Fibroblast of skin of scalp (primary cell): ENCODE measurements at regions not wholly inside any gene's neighbourhood (a gene's known extent, or its start where the extent isn't known, plus 50 kb on each side); places are given as distances from the start of the nearest gene placed in this dataset.
"Not testable (repeated sequence)": the region's sequence is repeated elsewhere in the genome, so short reads cannot be mapped to it uniquely, and the experiment has no call there.

Experiments
- DNase-seq: peaks from one replicate; pipeline ENCODE4 v3.0.0-alpha.2; 2013

- DNase-seq, result no peak
Measured at GRCh38 chr7:12007576-12007975, 175.6 kb upstream of the THSD7A start.

GRCh38 chr7:12013983-12014382, 182.0 kb upstream of the THSD7A start:
- DNase-seq, result no peak

GRCh38 chr7:12016439-12016838, 184.4 kb upstream of the THSD7A start:
- DNase-seq, result no peak

- no peak for DNase-seq
Measured at GRCh38 chr7:12017046-12017445, 185.0 kb upstream of the THSD7A start.

- not testable (repeated sequence) for DNase-seq
Measured at GRCh38 chr7:12022011-12022410, 189.1 kb upstream of the TMEM106B start.

- peak; percentile 7 for DNase-seq
Measured at GRCh38 chr7:12025246-12025645, 185.8 kb upstream of the TMEM106B start.

- peak; percentile 56 for DNase-seq
Measured at GRCh38 chr7:12028508-12028907, 182.6 kb upstream of the TMEM106B start.

- peak; percentile 43 for DNase-seq
Measured at GRCh38 chr7:12030116-12030515, 181.0 kb upstream of the TMEM106B start.

GRCh38 chr7:12031186-12031585, 179.9 kb upstream of the TMEM106B start:
- peak; percentile 31 for DNase-seq

- peak; percentile 74 for DNase-seq
Measured at GRCh38 chr7:12031638-12032037, 179.5 kb upstream of the TMEM106B start.

- peak; percentile 14 for DNase-seq
Measured at GRCh38 chr7:12032146-12032545, 178.9 kb upstream of the TMEM106B start.

- DNase-seq, result peak; percentile 2
Measured at GRCh38 chr7:12043457-12043856, 167.6 kb upstream of the TMEM106B start.

GRCh38 chr7:12052211-12052610, 158.9 kb upstream of the TMEM106B start:
- DNase-seq, result no peak

GRCh38 chr7:12053561-12053960, 157.5 kb upstream of the TMEM106B start:
- no peak for DNase-seq

- no peak for DNase-seq
Measured at GRCh38 chr7:12054830-12055229, 156.3 kb upstream of the TMEM106B start.

GRCh38 chr7:12056381-12056780, 154.7 kb upstream of the TMEM106B start:
- DNase-seq, result no peak

- DNase-seq, result no peak
Measured at GRCh38 chr7:12056977-12057376, 154.1 kb upstream of the TMEM106B start.

- no peak for DNase-seq
Measured at GRCh38 chr7:12062062-12062461, 149.0 kb upstream of the TMEM106B start.

- no peak for DNase-seq
Measured at GRCh38 chr7:12064586-12065127, 146.4 kb upstream of the TMEM106B start.

- no peak for DNase-seq
Measured at GRCh38 chr7:12066004-12066403, 145.1 kb upstream of the TMEM106B start.

GRCh38 chr7:12066521-12066920, 144.6 kb upstream of the TMEM106B start:
- DNase-seq, result no peak

- DNase-seq, result peak; percentile 8
Measured at GRCh38 chr7:12067156-12067831, 143.8 kb upstream of the TMEM106B start.

GRCh38 chr7:12069757-12070156, 141.3 kb upstream of the TMEM106B start:
- DNase-seq, result no peak

- no peak for DNase-seq
Measured at GRCh38 chr7:12074889-12075288, 136.2 kb upstream of the TMEM106B start.

- DNase-seq, result no peak
Measured at GRCh38 chr7:12080006-12080405, 131.1 kb upstream of the TMEM106B start.
